Endothelial cell of umbilical vein (primary cell): ENCODE measurements at regions not wholly inside any gene's neighbourhood (a gene's known extent, or its start where the extent isn't known, plus 50 kb on each side); places are given as distances from the start of the nearest gene placed in this dataset.

Experiments used
- BruUV-seq: library from RNA; stranded (reverse); fragments of 400-500 nt; replicated peaks from 2 replicates; lab custom pipeline; 2021; lab: Mats Ljungman, UMichigan
- CTCF ChIA-PET: fragments of 300-600, 350-600 bp; sonication (Branson Sonifier 250); formaldehyde crosslinking; loops from one replicate; lab custom pipeline; 2021; ENCODE audit warnings: antibody characterized with exemption, inconsistent platforms; lab: Charles Lee
- POLR2A ChIA-PET: fragments of 300-600, 350-600 bp; sonication (Branson Sonifier 250); formaldehyde crosslinking; loops from one replicate; lab custom pipeline; 2021; ENCODE audit warnings: antibody characterized with exemption, inconsistent platforms; lab: Charles Lee
- DNase-seq: peaks from one replicate; pipeline ENCODE4 v3.0.0-alpha.2; 2011; ENCODE audit warnings: low read depth, low spot score
- FAIRE-seq: peaks from 2 replicates; lab custom pipeline; 2011; peaks lifted over from hg19 to GRCh38; lab: Jason Lieb, UNC
- H2AFZ ChIP-seq: 2 replicates; pipeline ENCODE4 v1.6.0; 2012; ENCODE audit warnings: low read depth, low read length, control low read depth, inconsistent platforms
- H3K27ac ChIP-seq: 2 replicates; pipeline ENCODE4 v1.5.1; 2011; ENCODE audit warnings: low read depth, mild to moderate bottlenecking, control low read depth, low read length, moderate library complexity; ENCODE audit not compliant: insufficient read depth
- H3K27me3 ChIP-seq, 2 experiments: 2 replicates each; pipeline versions ENCODE4 v1.6.0 to v1.6.1; 2011; ENCODE audit warnings: low read length in 2 of 2, mixed read lengths in 1 of 2; ENCODE audit not compliant: control insufficient read depth in 2 of 2, insufficient read depth in 2 of 2
- H3K36me3 ChIP-seq, 2 experiments: 2 replicates in 1 of 2; 3 replicates in 1 of 2; pipeline ENCODE4 v1.5.1; 2011; ENCODE audit warnings: low read length in 2 of 2, mild to moderate bottlenecking in 1 of 2, moderate library complexity in 1 of 2; ENCODE audit not compliant: control insufficient read depth in 2 of 2, insufficient read depth in 2 of 2; ENCODE audit errors: extremely low read depth in 1 of 2
- H3K4me1 ChIP-seq: 3 replicates; pipeline ENCODE4 v1.5.1; 2011; ENCODE audit warnings: mild to moderate bottlenecking, low read length; ENCODE audit not compliant: control insufficient read depth, insufficient read depth; ENCODE audit errors: extremely low read depth
- H3K4me2 ChIP-seq: 2 replicates; pipeline ENCODE4 v1.6.1; 2011; ENCODE audit warnings: low read length, control low read depth, mixed read lengths; ENCODE audit not compliant: insufficient read depth
- H3K4me3 ChIP-seq, 3 experiments: fragments of 200-600 bp in 1 of 3; sonication (generic), shearing (Covaris generic) in 1 of 3; replicated peaks in 1 of 3; 2 replicates each; pipeline ENCODE4 v1.5.1; 2011 to 2016; ENCODE audit warnings: control low read depth in 3 of 3, low read length in 3 of 3, mild to moderate bottlenecking in 2 of 3, inconsistent platforms in 1 of 3, low read depth in 1 of 3, moderate library complexity in 1 of 3; ENCODE audit not compliant: insufficient read depth in 1 of 3
- H3K79me2 ChIP-seq: 2 replicates; pipeline ENCODE4 v1.6.0; 2012; ENCODE audit warnings: low read length, inconsistent platforms; ENCODE audit not compliant: control insufficient read depth, insufficient read depth
- H3K9ac ChIP-seq: replicated peaks from 2 replicates; pipeline ENCODE3; 2011; ENCODE audit warnings: low read length, control low read depth; ENCODE audit not compliant: insufficient read depth; ENCODE audit errors: extremely low read depth
- H3K9me1 ChIP-seq: replicated peaks from 3 replicates; pipeline ENCODE4 v1.6.0; 2011; ENCODE audit warnings: mild to moderate bottlenecking, low read length; ENCODE audit not compliant: control insufficient read depth, insufficient read depth; ENCODE audit errors: extremely low read depth
- H3K9me3 ChIP-seq: replicated peaks from 2 replicates; pipeline ENCODE4 v1.5.1; 2012; ENCODE audit warnings: low read length, inconsistent platforms; ENCODE audit not compliant: control insufficient read depth, insufficient read depth
- H4K20me1 ChIP-seq: replicated peaks from 2 replicates; pipeline ENCODE3; 2011; ENCODE audit warnings: mild to moderate bottlenecking, low read length; ENCODE audit not compliant: control insufficient read depth, insufficient read depth; ENCODE audit errors: extremely low read depth
- EZH2 ChIP-seq: IDR thresholded peaks from 2 replicates; pipeline ENCODE4 v1.6.1; 2012; ENCODE audit warnings: borderline replicate concordance, low read depth, mild to moderate bottlenecking, moderate library complexity, low read length, inconsistent platforms; ENCODE audit not compliant: severe bottlenecking
- FOS ChIP-seq: IDR thresholded peaks from 2 replicates; pipeline ENCODE4 v1.6.1; 2011; ENCODE audit warnings: mild to moderate bottlenecking, low read length, moderate library complexity, borderline replicate concordance; ENCODE audit not compliant: insufficient read depth
- GATA2 ChIP-seq: IDR thresholded peaks from 2 replicates; pipeline ENCODE4 v1.7.0; 2011; ENCODE audit warnings: low read depth, mild to moderate bottlenecking, moderate library complexity, mixed read lengths, low read length; ENCODE audit not compliant: insufficient read length, insufficient read depth
- JUN ChIP-seq: IDR thresholded peaks from 2 replicates; pipeline ENCODE4 v1.6.1; 2011; ENCODE audit warnings: borderline replicate concordance, low read depth; ENCODE audit not compliant: insufficient read length, insufficient read depth
- MYC ChIP-seq: IDR thresholded peaks from one replicate; pipeline ENCODE4 v1.6.1; 2011; ENCODE audit warnings: mild to moderate bottlenecking, low read depth, low read length
- POLR2A ChIP-seq: IDR thresholded peaks from 2 replicates; pipeline ENCODE4 v1.6.1; 2012; ENCODE audit warnings: low read depth, mild to moderate bottlenecking, control low read depth, low read length
- POLR2AphosphoS5 ChIP-seq: IDR thresholded peaks from 2 replicates; pipeline ENCODE4 v1.6.1; 2012; ENCODE audit warnings: low read depth, mild to moderate bottlenecking, control low read depth, low read length, moderate library complexity; ENCODE audit not compliant: insufficient read depth
- dilution Hi-C: fragments of 300-500 bp; cut with MboI; formaldehyde crosslinking; loops from one replicate; pipeline ENCODE4 v1.15.0; 2019; ENCODE audit warnings: low sequenced_read_pairs; ENCODE audit not compliant: extremely low pct_ligation_motif_present
- intact Hi-C: fragments of 100-400 bp; cut with micrococcal nuclease; formaldehyde crosslinking; loops from one replicate; pipeline ENCODE4 v1.10.0; 2022
- TF ChIP-seq, protein P1 (sequence below), 2 donors: IDR thresholded peaks; 1 replicate in 1 of 2; 2 replicates in 1 of 2; pipeline ENCODE4 v1.5.1; 2011; ENCODE audit warnings: low read length in 2 of 2, mild to moderate bottlenecking in 2 of 2, moderate library complexity in 2 of 2, control low read depth in 1 of 2, inconsistent platforms in 1 of 2, low read depth in 1 of 2; ENCODE audit not compliant: insufficient read depth in 1 of 2; ENCODE audit errors: extremely low read depth in 1 of 2
- TF ChIP-seq, protein P2 (sequence below): IDR thresholded peaks from 2 replicates; pipeline ENCODE4 v1.6.1; 2011; ENCODE audit not compliant: insufficient read depth, insufficient read length

DNA sequence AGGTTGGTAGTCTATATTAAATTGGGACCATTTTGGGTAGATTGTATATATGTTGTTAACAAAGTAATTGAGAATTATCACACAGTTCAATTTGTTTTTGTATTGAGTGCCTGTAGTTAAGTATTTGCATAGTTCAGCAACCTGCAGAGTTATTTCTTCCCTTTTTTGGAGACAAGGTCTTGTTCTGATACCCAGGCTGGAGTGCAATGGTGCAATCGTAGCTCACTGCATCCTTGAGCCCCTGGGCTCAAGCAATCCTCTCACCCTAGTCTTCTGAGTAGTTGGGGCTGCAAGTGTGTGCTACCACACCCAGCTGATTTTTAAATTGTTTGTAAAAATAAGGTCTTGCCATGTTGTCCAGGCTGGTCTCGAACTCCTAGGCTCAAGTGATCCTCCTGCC, 250.5 kb downstream of the UTRN start:
- H3K27ac ChIP-seq: no peak overlapping the region
- H3K36me3 ChIP-seq: peaks cover 10 to 14% of the 10 kb centered on the region in 2 experiments
- no peak overlapping the region for H3K4me2 ChIP-seq
- no peak overlapping the region for H3K9ac ChIP-seq
- TF ChIP-seq POLR2AphosphoS5 (no peak), GATA2 (no peak), MYC (no peak), EZH2 (no peak), POLR2A (no peak), FOS (no peak), JUN (no peak)
- TF ChIP-seq, protein P1, sequence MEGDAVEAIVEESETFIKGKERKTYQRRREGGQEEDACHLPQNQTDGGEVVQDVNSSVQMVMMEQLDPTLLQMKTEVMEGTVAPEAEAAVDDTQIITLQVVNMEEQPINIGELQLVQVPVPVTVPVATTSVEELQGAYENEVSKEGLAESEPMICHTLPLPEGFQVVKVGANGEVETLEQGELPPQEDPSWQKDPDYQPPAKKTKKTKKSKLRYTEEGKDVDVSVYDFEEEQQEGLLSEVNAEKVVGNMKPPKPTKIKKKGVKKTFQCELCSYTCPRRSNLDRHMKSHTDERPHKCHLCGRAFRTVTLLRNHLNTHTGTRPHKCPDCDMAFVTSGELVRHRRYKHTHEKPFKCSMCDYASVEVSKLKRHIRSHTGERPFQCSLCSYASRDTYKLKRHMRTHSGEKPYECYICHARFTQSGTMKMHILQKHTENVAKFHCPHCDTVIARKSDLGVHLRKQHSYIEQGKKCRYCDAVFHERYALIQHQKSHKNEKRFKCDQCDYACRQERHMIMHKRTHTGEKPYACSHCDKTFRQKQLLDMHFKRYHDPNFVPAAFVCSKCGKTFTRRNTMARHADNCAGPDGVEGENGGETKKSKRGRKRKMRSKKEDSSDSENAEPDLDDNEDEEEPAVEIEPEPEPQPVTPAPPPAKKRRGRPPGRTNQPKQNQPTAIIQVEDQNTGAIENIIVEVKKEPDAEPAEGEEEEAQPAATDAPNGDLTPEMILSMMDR (IDR thresholded peaks at IDR 0.05; ENCODE audit: extremely low read depth in 1 of 2, insufficient read depth in 1 of 2, low read depth in 1 of 2, low read length in 2 of 2): no peak
- TF ChIP-seq, protein P2, sequence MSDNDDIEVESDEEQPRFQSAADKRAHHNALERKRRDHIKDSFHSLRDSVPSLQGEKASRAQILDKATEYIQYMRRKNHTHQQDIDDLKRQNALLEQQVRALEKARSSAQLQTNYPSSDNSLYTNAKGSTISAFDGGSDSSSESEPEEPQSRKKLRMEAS: no peak
- no peaks in the 10 kb centered on the region for H3K9me1 ChIP-seq
- ChIA-PET POLR2A (no interaction called here), CTCF (no interaction called here)
- no peak overlapping the region for H3K4me3 ChIP-seq
- H2AFZ ChIP-seq: no peak overlapping the region
- FAIRE-seq (no peak), DNase-seq (no peak)
- no peaks in the 10 kb centered on the region for H3K9me3 ChIP-seq
- BruUV-seq: no TSS peak
- H3K27me3 ChIP-seq: no peaks in the 10 kb centered on the region
- H4K20me1 ChIP-seq: no peaks in the 10 kb centered on the region
- dilution Hi-C loops (no loop called here), intact Hi-C loops (no loop called here)
- no peaks in the 10 kb centered on the region for H3K79me2 ChIP-seq
- H3K4me1 ChIP-seq: no peaks in the 10 kb centered on the region
